H9 (cell line): ENCODE measurements at regions not wholly inside any gene's neighbourhood (a gene's known extent, or its start where the extent isn't known, plus 50 kb on each side); places are given as distances from the start of the nearest gene placed in this dataset.

Source experiments
- DNase-seq: peaks from one replicate; pipeline ENCODE4 v3.0.0-alpha.2; 2017
- H2AFZ ChIP-seq: one replicate; pipeline ENCODE4 v1.6.1; 2013; ENCODE audit warnings: mild to moderate bottlenecking, low read length, control low read depth, moderate library complexity
- H2AK5ac ChIP-seq: 2 replicates; pipeline ENCODE4 v1.6.1; 2013; ENCODE audit warnings: low read length, control low read depth, mixed read lengths; ENCODE audit not compliant: insufficient read length
- H2BK120ac ChIP-seq: one replicate; pipeline ENCODE4 v1.6.1; 2013; ENCODE audit warnings: low read depth, mild to moderate bottlenecking, low read length, control low read depth, inconsistent platforms; ENCODE audit not compliant: poor library complexity, severe bottlenecking
- H2BK12ac ChIP-seq: 2 replicates; pipeline ENCODE4 v1.6.1; 2013; ENCODE audit warnings: low read length, control low read depth, mixed read lengths, low read depth; ENCODE audit not compliant: insufficient read length
- H2BK15ac ChIP-seq: 2 replicates; pipeline ENCODE4 v1.6.1; 2013; ENCODE audit warnings: low read depth, low read length, control low read depth
- H2BK20ac ChIP-seq: one replicate; pipeline ENCODE4 v1.6.1; 2013; ENCODE audit warnings: low read depth, mild to moderate bottlenecking, low read length, control low read depth, inconsistent platforms; ENCODE audit not compliant: poor library complexity, severe bottlenecking
- H2BK5ac ChIP-seq: 2 replicates; pipeline ENCODE4 v1.6.1; 2013; ENCODE audit warnings: low read length, control low read depth, mixed read lengths; ENCODE audit not compliant: insufficient read length
- H3K14ac ChIP-seq: 2 replicates; pipeline ENCODE4 v1.6.1; 2013; ENCODE audit warnings: low read length, control low read depth; ENCODE audit not compliant: insufficient read depth
- H3K18ac ChIP-seq: 2 replicates; pipeline ENCODE4 v1.6.1; 2013; ENCODE audit warnings: low read depth, mild to moderate bottlenecking, mixed read lengths, low read length, control low read depth; ENCODE audit not compliant: insufficient read length
- H3K23ac ChIP-seq: 2 replicates; pipeline ENCODE4 v1.6.1; 2013; ENCODE audit warnings: low read length, control low read depth, mixed read lengths, low read depth; ENCODE audit not compliant: insufficient read length
- H3K23me2 ChIP-seq: 2 replicates; pipeline ENCODE4 v1.6.1; 2013; ENCODE audit warnings: low read depth, mild to moderate bottlenecking, mixed read lengths, low read length, control low read depth; ENCODE audit not compliant: insufficient read length, poor library complexity, severe bottlenecking
- H3K27ac ChIP-seq: 2 replicates; pipeline ENCODE4 v1.5.1; 2013; ENCODE audit warnings: low read length, control low read depth, mixed read lengths, low read depth; ENCODE audit not compliant: insufficient read length
- H3K27me3 ChIP-seq: 2 replicates; pipeline ENCODE4 v1.6.1; 2013; ENCODE audit warnings: low read length, control low read depth, inconsistent platforms; ENCODE audit not compliant: insufficient read depth
- H3K4ac ChIP-seq: 2 replicates; pipeline ENCODE4 v1.6.1; 2013; ENCODE audit warnings: low read depth, mild to moderate bottlenecking, control low read depth, inconsistent platforms, low read length, moderate library complexity
- H3K4me1 ChIP-seq: 2 replicates; pipeline ENCODE4 v1.6.1; 2013; ENCODE audit warnings: low read length, control low read depth, inconsistent platforms; ENCODE audit not compliant: insufficient read depth
- H3K4me2 ChIP-seq: 2 replicates; pipeline ENCODE4 v1.6.1; 2013; ENCODE audit warnings: low read length, control low read depth, mixed read lengths; ENCODE audit not compliant: insufficient read length, insufficient read depth
- H3K56ac ChIP-seq: 2 replicates; pipeline ENCODE4 v1.6.1; 2013; ENCODE audit warnings: low read depth, mild to moderate bottlenecking, mixed read lengths, low read length, control low read depth; ENCODE audit not compliant: insufficient read length
- H3K79me1 ChIP-seq: 2 replicates; pipeline ENCODE4 v1.6.1; 2013; ENCODE audit warnings: low read depth, mild to moderate bottlenecking, moderate library complexity, low read length, control low read depth, inconsistent platforms; ENCODE audit not compliant: insufficient read depth, poor library complexity, severe bottlenecking
- H3K79me2 ChIP-seq: 2 replicates; pipeline ENCODE4 v1.6.1; 2013; ENCODE audit warnings: low read length, control low read depth, inconsistent platforms; ENCODE audit not compliant: insufficient read depth
- H3K9ac ChIP-seq: 2 replicates; pipeline ENCODE4 v1.6.1; 2013; ENCODE audit warnings: low read length, control low read depth, mixed read lengths; ENCODE audit not compliant: insufficient read length; ENCODE audit errors: extremely low read depth
- H3K9me3 ChIP-seq: one replicate; pipeline ENCODE4 v1.6.1; 2013; ENCODE audit warnings: low read depth, low read length, inconsistent platforms; ENCODE audit not compliant: control insufficient read depth
- H3T11ph ChIP-seq: one replicate; pipeline ENCODE4 v1.6.1; 2013; ENCODE audit warnings: mild to moderate bottlenecking, low read length, control low read depth, inconsistent platforms
- H4K20me1 ChIP-seq: one replicate; pipeline ENCODE4 v1.6.1; 2013; ENCODE audit not compliant: control insufficient read depth, insufficient read length, insufficient read depth
- H4K5ac ChIP-seq: 2 replicates; pipeline ENCODE4 v1.6.1; 2013; ENCODE audit warnings: low read depth, mild to moderate bottlenecking, mixed read lengths, low read length, control low read depth; ENCODE audit not compliant: insufficient read length
- H4K8ac ChIP-seq: replicated peaks from 2 replicates; pipeline ENCODE4 v1.6.1; 2013; ENCODE audit warnings: low read length, control low read depth, mixed read lengths, low read depth; ENCODE audit not compliant: insufficient read length
- H4K91ac ChIP-seq: 2 replicates; pipeline ENCODE4 v1.6.1; 2013; ENCODE audit warnings: low read depth, mild to moderate bottlenecking, moderate library complexity, mixed read lengths, low read length, control low read depth; ENCODE audit not compliant: insufficient read length
- H3K27ac Mint-ChIP-seq, 3 experiments: 2 replicates in 2 of 3; 3 replicates in 1 of 3; pipeline ENCODE4 v1.8.0; 2020 to 2021; ENCODE audit warnings: mixed read lengths in 3 of 3, mild to moderate bottlenecking in 1 of 3, moderate library complexity in 1 of 3
- H3K27me3 Mint-ChIP-seq: 2 replicates; pipeline ENCODE4 v1.8.0; 2021; ENCODE audit warnings: low read depth, mild to moderate bottlenecking, moderate library complexity, mixed read lengths
- H3K36me3 Mint-ChIP-seq, 3 experiments: 2 replicates in 2 of 3; 3 replicates in 1 of 3; pipeline ENCODE4 v1.8.0; 2020 to 2021; ENCODE audit warnings: low read depth in 3 of 3, mixed read lengths in 3 of 3; ENCODE audit not compliant: insufficient read depth in 1 of 3
- H3K4me1 Mint-ChIP-seq, 2 experiments: 2 replicates each; pipeline ENCODE4 v1.8.0; 2020; ENCODE audit warnings: mixed read lengths in 2 of 2
- H3K4me3 Mint-ChIP-seq, 2 experiments: 2 replicates in 1 of 2; 3 replicates in 1 of 2; pipeline ENCODE4 v1.8.0; 2020 to 2021; ENCODE audit warnings: mild to moderate bottlenecking in 2 of 2, mixed read lengths in 2 of 2, moderate library complexity in 1 of 2
- H3K9me3 Mint-ChIP-seq, 2 experiments: 2 replicates in 1 of 2; 3 replicates in 1 of 2; pipeline ENCODE4 v1.8.0; 2020; ENCODE audit warnings: mild to moderate bottlenecking in 2 of 2, mixed read lengths in 2 of 2, moderate library complexity in 1 of 2
- CTCF ChIP-seq: fragments of 200-600 bp; sonication (generic); conservative IDR thresholded peaks from 3 replicates; pipeline ENCODE4 v1.8.0; 2021; ENCODE audit warnings: antibody characterized with exemption, mild to moderate bottlenecking
- WGBS: extraction: QIAGEN DNeasy Blood & Tissue Kit; methylation state at CpG from one replicate; pipeline ENCODE4 v1.1.7; 2013; ENCODE audit warnings: missing lambda C conversion rate, low lambda C conversion rate, mixed read lengths; ENCODE audit not compliant: insufficient read length; ENCODE audit errors: extremely low coverage; 5-methylcytosine and 5-hydroxymethylcytosine counted together

GRCh38 chr9:32869404-32869803 lies 86.1 kb downstream of the TMEM215 start:
- Histone ChIP-seq H4K5ac (no peak overlapping the region), H3K4me2 (no peak overlapping the region), H3K79me1 (no peaks in the 10 kb centered on the region), H3K14ac (no peak overlapping the region), H2AFZ (no peak overlapping the region), H3K4ac (no peak overlapping the region), H3K18ac (no peak overlapping the region), H3K79me2 (no peaks in the 10 kb centered on the region), H4K8ac (no peak overlapping the region), H3K23ac (no peak overlapping the region), H3K23me2 (no peaks in the 10 kb centered on the region), H3K9me3 (no peaks in the 10 kb centered on the region), H3K27ac (no peak overlapping the region), H4K91ac (no peak overlapping the region), H3T11ph (no peak overlapping the region), H2BK120ac (no peak overlapping the region), H2BK5ac (no peak overlapping the region), H2AK5ac (no peak overlapping the region), H2BK12ac (no peak overlapping the region), H2BK15ac (no peak overlapping the region), H3K4me1 (no peaks in the 10 kb centered on the region), H3K27me3 (no peaks in the 10 kb centered on the region), H3K9ac (no peak overlapping the region), H2BK20ac (no peak overlapping the region), H3K56ac (no peak overlapping the region), H4K20me1 (no peaks in the 10 kb centered on the region)
- Mint-ChIP-seq H3K9me3 (no peaks in the 10 kb centered on the region), H3K27me3 (no peaks in the 10 kb centered on the region; the same call in 1 of the 2 replicates), H3K27ac (no peak overlapping the region), H3K4me1 (peaks cover 6% of the 10 kb centered on the region in 2 experiments; a peak in 2 of 4 replicates), H3K36me3 (no peaks in the 10 kb centered on the region), H3K4me3 (no peak overlapping the region)
- DNase-seq, result no peak
- no CpG with 5 or more reads among the region's 4 CpGs for WGBS
- no peak for TF ChIP-seq CTCF
